ENCODE measurements at regions not wholly inside any gene's neighbourhood (a gene's known extent, or its start where the extent isn't known, plus 50 kb on each side); places are given as distances from the start of the nearest gene placed in this dataset.

DNA sequence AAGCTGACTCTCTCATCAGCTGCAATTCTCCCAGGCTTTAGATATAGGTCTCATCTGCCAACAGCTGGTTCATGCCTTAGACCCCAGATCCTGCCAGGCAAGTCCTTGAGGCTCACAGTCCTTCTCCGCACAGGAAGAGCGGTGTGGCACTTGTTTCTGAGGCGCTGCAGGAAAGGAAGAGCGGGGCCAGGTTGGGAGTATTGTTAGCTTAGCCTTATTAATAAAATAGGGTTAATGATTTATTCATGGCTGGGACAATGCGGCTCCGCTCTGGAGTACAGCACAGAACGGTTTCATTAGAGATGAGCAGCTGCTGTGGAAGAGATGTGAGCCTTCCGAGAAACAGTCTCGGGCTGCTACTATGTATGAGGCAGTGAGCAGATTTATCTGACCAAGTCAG is 78.1 kb downstream of the FZD1 start:
- Histone ChIP-seq H3K4me1 (ENCODE audit: control insufficient read depth, insufficient read depth, low read length) (peaks cover 10% of the 10 kb centered on the region), H3K4me3 (ENCODE audit: low read length) (no peak overlapping the region), H3K9me3 (replicated peaks; ENCODE audit: control insufficient read depth, low read depth, low read length) (no peaks in the 10 kb centered on the region), H3K27me3 (ENCODE audit: control insufficient read depth, insufficient read depth, low read length) (no peaks in the 10 kb centered on the region), H3K36me3 (ENCODE audit: control insufficient read depth, insufficient read depth, low read length) (no peaks in the 10 kb centered on the region), H3K27ac (ENCODE audit: low read length) (peak overlapping the region; percentile 8)
- 67% methylated on average over 8 of the region's 9 CpGs for WGBS (ENCODE audit: insufficient coverage)
- DNase-seq, result peak; percentile 76

DNA sequence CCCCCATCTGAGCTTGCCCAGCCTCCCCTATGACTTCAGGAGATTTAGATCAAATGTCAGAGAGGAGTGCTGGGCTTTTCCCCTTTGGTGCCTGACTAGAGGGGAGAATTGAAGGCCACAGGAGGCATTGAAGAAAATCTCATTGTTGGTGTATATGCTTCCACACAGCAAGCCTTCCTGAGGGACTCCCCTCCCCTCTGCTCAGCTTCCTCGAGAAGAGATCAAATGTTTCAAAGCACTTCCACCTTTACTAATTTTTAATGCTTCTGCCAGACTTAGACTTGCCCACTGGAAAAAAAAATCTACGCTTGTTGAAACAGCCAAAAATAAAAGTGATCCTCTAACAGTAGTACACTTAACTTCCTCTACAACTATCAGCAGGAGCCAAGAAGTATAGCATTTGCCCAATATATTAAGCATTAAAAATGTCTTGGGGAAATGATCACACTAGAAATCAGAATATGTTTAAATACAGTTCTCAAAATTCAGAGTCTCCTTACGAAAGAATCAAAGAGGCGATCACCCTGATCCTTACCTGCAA is 79.3 kb downstream of the FZD1 start:
- Histone ChIP-seq H3K9me3 (replicated peaks; ENCODE audit: control insufficient read depth, low read depth, low read length) (no peaks in the 10 kb centered on the region), H3K27ac (ENCODE audit: low read length) (peak overlapping the region; percentile 8), H3K4me3 (ENCODE audit: low read length) (no peak overlapping the region), H3K36me3 (ENCODE audit: control insufficient read depth, insufficient read depth, low read length) (no peaks in the 10 kb centered on the region), H3K4me1 (ENCODE audit: control insufficient read depth, insufficient read depth, low read length) (peaks cover 18% of the 10 kb centered on the region), H3K27me3 (ENCODE audit: control insufficient read depth, insufficient read depth, low read length) (no peaks in the 10 kb centered on the region)
- peak; percentile 57 for DNase-seq
- WGBS (ENCODE audit: insufficient coverage), result 45% methylated on average over 2 of the region's 4 CpGs

DNA sequence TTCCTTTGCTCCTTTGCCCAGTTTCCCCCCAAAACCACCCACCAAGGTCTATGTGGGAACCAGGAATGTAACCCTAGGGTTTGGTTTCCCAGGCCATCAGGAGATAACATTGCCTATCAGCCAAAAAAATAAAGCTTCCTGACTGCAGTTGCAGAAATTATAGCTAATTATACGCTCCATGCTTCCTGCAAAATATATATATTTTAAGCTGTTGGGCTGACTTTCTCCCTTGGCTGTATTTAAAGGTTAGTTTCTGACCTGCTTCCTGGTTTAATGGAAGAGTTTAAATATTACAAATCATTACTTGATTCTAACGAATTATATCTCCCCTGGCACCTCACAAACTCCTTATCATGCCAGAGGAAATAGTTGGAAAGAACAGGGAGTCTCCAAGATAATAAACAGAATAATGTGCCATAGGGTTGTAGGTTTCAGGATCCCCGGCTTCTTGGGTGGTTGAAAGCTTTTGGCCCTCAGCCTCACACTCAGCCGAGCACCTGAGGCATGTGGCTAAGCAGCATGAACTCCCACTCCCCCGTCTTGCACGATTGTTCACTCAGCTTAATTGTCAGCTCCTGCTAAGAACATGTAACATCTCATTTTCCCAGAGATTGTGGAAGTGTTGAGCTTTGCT is 79.9 kb downstream of the FZD1 start:
- Histone ChIP-seq H3K36me3 (ENCODE audit: control insufficient read depth, insufficient read depth, low read length) (no peaks in the 10 kb centered on the region), H3K27ac (ENCODE audit: low read length) (no peak overlapping the region), H3K9me3 (replicated peaks; ENCODE audit: control insufficient read depth, low read depth, low read length) (no peaks in the 10 kb centered on the region), H3K4me1 (ENCODE audit: control insufficient read depth, insufficient read depth, low read length) (peaks cover 22% of the 10 kb centered on the region), H3K4me3 (ENCODE audit: low read length) (no peak overlapping the region), H3K27me3 (ENCODE audit: control insufficient read depth, insufficient read depth, low read length) (no peaks in the 10 kb centered on the region)
- WGBS (ENCODE audit: insufficient coverage), result 20% methylated on average over 1 of the region's 6 CpGs
- no peak for DNase-seq

DNA sequence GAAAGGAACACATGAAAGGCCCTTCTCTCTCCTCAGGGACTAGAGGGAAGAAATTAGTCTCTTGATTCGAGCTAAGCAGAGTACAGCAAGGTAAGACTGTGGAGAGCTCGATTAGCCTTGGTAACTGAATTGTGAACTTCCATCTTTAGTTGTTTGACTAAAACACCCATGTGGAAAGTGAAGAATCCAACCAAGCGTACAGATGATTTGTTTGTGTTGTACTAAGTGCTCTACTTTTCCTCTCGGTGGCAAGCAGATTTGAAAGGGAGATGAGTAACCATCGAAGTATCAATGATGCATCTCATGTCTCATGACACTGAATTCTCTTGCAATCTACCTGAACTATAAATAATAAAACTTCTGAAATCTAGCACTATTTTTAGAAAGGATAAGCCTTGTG is 80.7 kb downstream of the FZD1 start:
- Histone ChIP-seq H3K27me3 (ENCODE audit: control insufficient read depth, insufficient read depth, low read length) (no peaks in the 10 kb centered on the region), H3K4me1 (ENCODE audit: control insufficient read depth, insufficient read depth, low read length) (peaks cover 22% of the 10 kb centered on the region), H3K27ac (ENCODE audit: low read length) (no peak overlapping the region), H3K36me3 (ENCODE audit: control insufficient read depth, insufficient read depth, low read length) (no peaks in the 10 kb centered on the region), H3K9me3 (replicated peaks; ENCODE audit: control insufficient read depth, low read depth, low read length) (no peaks in the 10 kb centered on the region), H3K4me3 (ENCODE audit: low read length) (no peak overlapping the region)
- no peak for DNase-seq
- 70% methylated on average over 2 of the region's 5 CpGs for WGBS (ENCODE audit: insufficient coverage)

DNA sequence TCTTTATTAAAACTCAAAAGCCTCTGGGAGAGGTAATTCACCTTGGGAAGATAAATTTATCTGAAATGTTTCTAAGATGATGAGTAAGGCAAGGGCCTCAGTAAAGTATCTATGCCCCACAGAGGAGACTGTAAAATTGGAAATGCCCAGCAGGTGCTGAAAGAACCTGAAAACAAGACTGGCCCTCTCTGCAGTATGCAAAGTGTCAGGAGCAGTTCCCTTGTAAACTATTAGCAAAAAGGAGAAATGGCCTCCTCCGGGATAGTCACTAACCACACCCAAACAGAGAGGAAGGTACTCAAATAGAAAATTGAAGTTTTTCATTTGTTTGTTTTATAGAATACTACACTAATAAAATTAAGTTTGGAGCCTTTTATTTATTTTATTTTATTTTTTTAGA is 81.2 kb downstream of the FZD1 start:
- WGBS (ENCODE audit: insufficient coverage), result no CpG with 5 or more reads among the region's 1 CpG
- Histone ChIP-seq H3K27me3 (ENCODE audit: control insufficient read depth, insufficient read depth, low read length) (no peaks in the 10 kb centered on the region), H3K36me3 (ENCODE audit: control insufficient read depth, insufficient read depth, low read length) (no peaks in the 10 kb centered on the region), H3K27ac (ENCODE audit: low read length) (no peak overlapping the region), H3K4me1 (ENCODE audit: control insufficient read depth, insufficient read depth, low read length) (peaks cover 22% of the 10 kb centered on the region), H3K9me3 (replicated peaks; ENCODE audit: control insufficient read depth, low read depth, low read length) (no peaks in the 10 kb centered on the region), H3K4me3 (ENCODE audit: low read length) (no peak overlapping the region)
- DNase-seq, result no peak

DNA sequence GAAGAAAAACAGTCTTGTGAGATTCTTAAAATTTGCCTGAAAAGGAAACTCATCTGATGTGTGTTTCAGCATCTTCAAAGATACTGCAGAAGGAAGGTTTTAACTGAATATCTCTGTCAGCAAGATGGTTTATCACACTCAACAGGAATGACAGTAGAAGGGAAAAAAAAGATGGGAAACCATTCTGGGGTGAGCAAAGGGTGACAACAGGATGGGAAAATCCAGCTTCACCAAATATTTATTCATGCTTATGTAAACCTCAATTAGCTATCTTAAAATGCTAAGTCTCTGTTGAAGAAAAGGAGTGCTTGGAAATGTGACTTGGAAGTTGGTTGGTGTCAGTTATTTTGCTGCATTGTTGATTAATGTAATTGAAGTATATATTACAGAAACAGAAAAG is 82.2 kb downstream of the FZD1 start:
- no peak overlapping the region for H3K27ac ChIP-seq (ENCODE audit: low read length)
- H3K36me3 ChIP-seq (ENCODE audit: control insufficient read depth, insufficient read depth, low read length), result no peaks in the 10 kb centered on the region
- H3K4me1 ChIP-seq (ENCODE audit: control insufficient read depth, insufficient read depth, low read length), result peaks cover 22% of the 10 kb centered on the region
- DNase-seq, result no peak
- no peaks in the 10 kb centered on the region for H3K27me3 ChIP-seq (ENCODE audit: control insufficient read depth, insufficient read depth, low read length)
- no peaks in the 10 kb centered on the region for H3K9me3 ChIP-seq (replicated peaks; ENCODE audit: control insufficient read depth, low read depth, low read length)
- no peak overlapping the region for H3K4me3 ChIP-seq (ENCODE audit: low read length)

DNA sequence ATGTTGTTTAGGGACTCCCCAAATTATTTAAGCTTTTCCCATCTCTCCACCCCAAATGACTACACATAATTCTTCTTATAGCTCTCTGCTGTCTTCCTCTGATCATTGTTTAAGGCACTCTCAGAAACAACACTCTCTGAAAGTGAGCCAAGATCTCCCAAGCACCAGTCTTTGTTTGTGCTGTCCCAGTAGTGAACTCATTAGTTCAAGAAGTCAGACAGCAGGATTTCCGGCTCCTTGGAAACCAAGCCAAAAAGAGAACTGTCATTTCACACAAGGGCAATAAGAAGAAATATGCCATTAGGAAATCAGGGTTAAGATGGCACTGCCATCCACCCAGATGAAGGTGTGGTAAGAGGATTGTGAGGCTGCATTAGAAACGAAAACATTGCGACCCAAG is 83.1 kb downstream of the FZD1 start:
- H3K9me3 ChIP-seq (replicated peaks; ENCODE audit: control insufficient read depth, low read depth, low read length), result no peaks in the 10 kb centered on the region
- DNase-seq, result peak; percentile 70
- H3K4me3 ChIP-seq (ENCODE audit: low read length), result no peak overlapping the region
- H3K4me1 ChIP-seq (ENCODE audit: control insufficient read depth, insufficient read depth, low read length), result peaks cover 22% of the 10 kb centered on the region
- no peak overlapping the region for H3K27ac ChIP-seq (ENCODE audit: low read length)
- no CpG with 5 or more reads among the region's 3 CpGs for WGBS (ENCODE audit: insufficient coverage)
- H3K27me3 ChIP-seq (ENCODE audit: control insufficient read depth, insufficient read depth, low read length), result no peaks in the 10 kb centered on the region
- H3K36me3 ChIP-seq (ENCODE audit: control insufficient read depth, insufficient read depth, low read length), result no peaks in the 10 kb centered on the region

DNA sequence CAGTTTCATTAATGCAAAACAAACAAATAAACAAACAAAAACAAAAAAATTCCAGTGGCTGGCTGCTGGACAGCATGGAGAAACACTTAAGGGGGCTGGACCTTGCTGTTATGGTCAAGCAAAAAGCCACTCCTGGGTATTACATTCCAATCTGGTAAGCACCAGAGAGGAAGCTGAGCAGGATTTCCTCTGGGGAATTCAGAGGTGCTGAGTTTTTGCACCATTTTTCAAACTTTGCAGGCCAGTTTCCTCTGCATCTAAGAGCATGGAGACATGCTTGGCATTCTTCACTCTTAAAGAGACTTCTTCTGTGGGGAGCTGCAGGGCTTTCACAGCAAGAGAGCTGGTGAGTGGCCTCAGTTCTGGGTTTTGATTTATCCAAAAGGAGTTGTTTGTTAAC is 84.5 kb downstream of the FZD1 start:
- Histone ChIP-seq H3K4me1 (ENCODE audit: control insufficient read depth, insufficient read depth, low read length) (peaks cover 18% of the 10 kb centered on the region), H3K27me3 (ENCODE audit: control insufficient read depth, insufficient read depth, low read length) (no peaks in the 10 kb centered on the region), H3K9me3 (replicated peaks; ENCODE audit: control insufficient read depth, low read depth, low read length) (no peaks in the 10 kb centered on the region), H3K4me3 (ENCODE audit: low read length) (no peak overlapping the region), H3K27ac (ENCODE audit: low read length) (no peak overlapping the region), H3K36me3 (ENCODE audit: control insufficient read depth, insufficient read depth, low read length) (no peaks in the 10 kb centered on the region)
- DNase-seq, result no peak

DNA sequence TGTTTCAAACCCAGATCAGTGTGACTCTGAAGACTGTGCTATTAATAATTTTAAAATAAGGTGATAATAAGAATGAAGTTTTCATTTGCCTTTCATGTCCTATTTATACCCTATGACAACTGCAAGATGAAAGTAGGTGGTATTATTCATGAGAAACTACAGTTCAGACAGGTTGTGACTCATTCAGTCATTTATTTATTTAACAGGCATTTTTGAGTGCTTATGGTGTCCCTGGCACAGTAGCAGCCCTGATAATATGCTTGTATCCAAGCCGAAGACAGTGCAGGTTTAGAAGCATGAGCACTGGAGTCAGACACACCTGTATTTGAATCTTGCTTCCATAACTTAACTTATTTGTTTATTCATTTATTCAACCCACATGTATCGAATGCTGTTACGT is 87.1 kb downstream of the FZD1 start:
- H3K36me3 ChIP-seq (ENCODE audit: control insufficient read depth, insufficient read depth, low read length), result no peaks in the 10 kb centered on the region
- WGBS (ENCODE audit: insufficient coverage), result 93% methylated on average over 3 of the region's 3 CpGs
- H3K27me3 ChIP-seq (ENCODE audit: control insufficient read depth, insufficient read depth, low read length), result no peaks in the 10 kb centered on the region
- H3K4me3 ChIP-seq (ENCODE audit: low read length), result no peak overlapping the region
- no peaks in the 10 kb centered on the region for H3K9me3 ChIP-seq (replicated peaks; ENCODE audit: control insufficient read depth, low read depth, low read length)
- H3K27ac ChIP-seq (ENCODE audit: low read length), result no peak overlapping the region
- DNase-seq, result no peak
- H3K4me1 ChIP-seq (ENCODE audit: control insufficient read depth, insufficient read depth, low read length), result peaks cover 13% of the 10 kb centered on the region

DNA sequence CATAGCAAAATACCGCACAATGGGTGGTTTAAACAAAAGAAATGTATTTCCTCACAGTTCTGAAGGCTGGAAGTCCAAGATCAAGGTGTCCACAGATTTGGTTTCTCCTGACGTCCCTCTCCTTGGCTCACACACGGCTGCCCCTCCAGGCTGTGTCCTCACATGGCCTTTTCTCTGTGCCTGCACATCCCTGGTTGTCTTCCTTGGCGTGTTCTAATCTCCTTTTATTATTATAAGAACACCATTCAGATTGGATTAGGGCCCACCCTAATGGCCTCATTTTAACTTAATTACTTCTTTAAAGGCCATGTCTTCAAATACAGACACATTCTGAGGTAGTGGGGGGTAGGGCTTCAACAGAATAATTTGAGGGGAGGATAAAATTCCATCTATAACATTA is 87.9 kb downstream of the FZD1 start:
- Histone ChIP-seq H3K4me1 (ENCODE audit: control insufficient read depth, insufficient read depth, low read length) (peaks cover 13% of the 10 kb centered on the region), H3K36me3 (ENCODE audit: control insufficient read depth, insufficient read depth, low read length) (no peaks in the 10 kb centered on the region), H3K9me3 (replicated peaks; ENCODE audit: control insufficient read depth, low read depth, low read length) (no peaks in the 10 kb centered on the region), H3K4me3 (ENCODE audit: low read length) (no peak overlapping the region), H3K27ac (ENCODE audit: low read length) (no peak overlapping the region), H3K27me3 (ENCODE audit: control insufficient read depth, insufficient read depth, low read length) (no peaks in the 10 kb centered on the region)
- no peak for DNase-seq
- 88% methylated on average over 2 of the region's 4 CpGs for WGBS (ENCODE audit: insufficient coverage)

DNA sequence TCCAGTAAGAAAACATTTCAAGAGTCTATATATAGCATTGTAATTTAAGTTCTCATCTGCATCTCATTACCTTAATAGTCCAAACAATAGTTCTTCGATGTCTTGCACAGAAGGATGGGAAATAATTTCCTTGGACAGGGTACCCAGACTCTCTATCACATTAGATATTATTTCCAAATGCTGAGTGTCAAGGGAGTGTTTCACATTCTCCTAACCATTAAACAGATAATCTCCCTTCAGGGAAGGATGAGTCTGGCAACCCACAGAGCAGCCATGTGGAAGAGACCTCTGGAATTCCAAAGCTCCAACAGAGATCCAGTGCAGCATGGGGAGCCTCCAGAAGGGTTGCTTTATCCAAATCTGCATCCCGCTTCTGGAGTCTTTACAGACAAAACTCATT is 89.6 kb downstream of the FZD1 start:
- H3K9me3 ChIP-seq (replicated peaks; ENCODE audit: control insufficient read depth, low read depth, low read length), result no peaks in the 10 kb centered on the region
- no peaks in the 10 kb centered on the region for H3K27me3 ChIP-seq (ENCODE audit: control insufficient read depth, insufficient read depth, low read length)
- WGBS (ENCODE audit: insufficient coverage), result 20% methylated on average over 1 of the region's 2 CpGs
- no peaks in the 10 kb centered on the region for H3K36me3 ChIP-seq (ENCODE audit: control insufficient read depth, insufficient read depth, low read length)
- no peak overlapping the region for H3K27ac ChIP-seq (ENCODE audit: low read length)
- no peak overlapping the region for H3K4me3 ChIP-seq (ENCODE audit: low read length)
- H3K4me1 ChIP-seq (ENCODE audit: control insufficient read depth, insufficient read depth, low read length), result peaks cover under 1% of the 10 kb centered on the region
- DNase-seq, result peak; percentile 95
